Osteoblast (primary cell): ENCODE measurements at regions not wholly inside any gene's neighbourhood (a gene's known extent, or its start where the extent isn't known, plus 50 kb on each side); places are given as distances from the start of the nearest gene placed in this dataset.

ENCODE experiments used
- DNase-seq: peaks from one replicate; pipeline ENCODE4 v3.0.0; 2011; ENCODE audit warnings: low spot score, mixed read lengths; ENCODE audit not compliant: insufficient read length; ENCODE audit errors: missing footprints
- H2AFZ ChIP-seq: 2 replicates; pipeline ENCODE4 v1.6.0; 2011; ENCODE audit warnings: mild to moderate bottlenecking, low read length
- H3K27ac ChIP-seq: 2 replicates; pipeline ENCODE4 v1.5.1; 2011; ENCODE audit warnings: mild to moderate bottlenecking, low read depth, low read length, moderate library complexity
- H3K27me3 ChIP-seq: 2 replicates; pipeline ENCODE4 v1.6.0; 2012; ENCODE audit warnings: mild to moderate bottlenecking, control low read depth, inconsistent platforms, low read length, moderate library complexity; ENCODE audit not compliant: insufficient read depth
- H3K36me3 ChIP-seq: 2 replicates; pipeline ENCODE4 v1.5.1; 2011; ENCODE audit warnings: mild to moderate bottlenecking, low read length, control low read depth, moderate library complexity; ENCODE audit not compliant: insufficient read depth
- H3K4me1 ChIP-seq: 2 replicates; pipeline ENCODE4 v1.5.1; 2011; ENCODE audit warnings: mild to moderate bottlenecking, low read length, control low read depth, moderate library complexity; ENCODE audit not compliant: insufficient read depth
- H3K4me2 ChIP-seq: 2 replicates; pipeline ENCODE4 v1.6.0; 2011; ENCODE audit warnings: mild to moderate bottlenecking, low read length; ENCODE audit not compliant: insufficient read depth
- H3K4me3 ChIP-seq: fragments of 200-600 bp; sonication (generic); 3 replicates; pipeline ENCODE4 v1.5.1; 2012; ENCODE audit warnings: mild to moderate bottlenecking, low read length, inconsistent platforms; ENCODE audit not compliant: insufficient read depth
- H3K79me2 ChIP-seq: 2 replicates; pipeline ENCODE4 v1.6.0; 2012; ENCODE audit warnings: mild to moderate bottlenecking, low read length, control low read depth, inconsistent platforms; ENCODE audit not compliant: insufficient read depth
- H3K9me3 ChIP-seq: 2 replicates; pipeline ENCODE4 v1.5.1; 2011; ENCODE audit warnings: low read depth, low read length, control low read depth
- H4K20me1 ChIP-seq: 2 replicates; pipeline ENCODE4 v1.6.0; 2012; ENCODE audit warnings: mild to moderate bottlenecking, low read length, control low read depth; ENCODE audit not compliant: insufficient read depth
- TF ChIP-seq, protein P1 (sequence below): IDR thresholded peaks from 2 replicates; pipeline ENCODE4 v1.5.1; 2011; ENCODE audit warnings: mild to moderate bottlenecking, low read depth, low read length, moderate library complexity; ENCODE audit errors: extremely low read depth

DNA sequence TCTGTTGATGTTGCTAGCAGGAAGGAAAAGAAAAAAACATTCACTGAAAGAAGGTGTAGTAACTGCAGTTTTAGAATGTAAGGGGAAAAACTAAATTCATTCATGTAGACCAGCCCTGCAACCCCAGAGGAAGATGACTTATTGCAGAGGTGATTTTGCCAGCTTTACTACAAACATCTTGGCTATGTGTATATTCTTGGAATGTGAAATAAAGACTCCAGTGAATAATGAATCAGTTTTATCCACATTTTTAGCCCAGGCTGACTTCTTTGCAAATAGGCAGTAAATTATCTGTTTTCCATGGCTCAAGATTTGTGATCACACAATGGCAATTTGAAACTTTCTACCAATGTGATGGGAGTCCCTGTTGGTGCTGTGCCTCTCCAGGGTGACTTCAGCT is 206.1 kb upstream of the SETBP1 start:
- no peaks in the 10 kb centered on the region for H3K27me3 ChIP-seq
- no peaks in the 10 kb centered on the region for H4K20me1 ChIP-seq
- no peaks in the 10 kb centered on the region for H3K4me1 ChIP-seq
- H3K27ac ChIP-seq, result no peak overlapping the region
- no peaks in the 10 kb centered on the region for H3K9me3 ChIP-seq
- TF ChIP-seq, protein P1, sequence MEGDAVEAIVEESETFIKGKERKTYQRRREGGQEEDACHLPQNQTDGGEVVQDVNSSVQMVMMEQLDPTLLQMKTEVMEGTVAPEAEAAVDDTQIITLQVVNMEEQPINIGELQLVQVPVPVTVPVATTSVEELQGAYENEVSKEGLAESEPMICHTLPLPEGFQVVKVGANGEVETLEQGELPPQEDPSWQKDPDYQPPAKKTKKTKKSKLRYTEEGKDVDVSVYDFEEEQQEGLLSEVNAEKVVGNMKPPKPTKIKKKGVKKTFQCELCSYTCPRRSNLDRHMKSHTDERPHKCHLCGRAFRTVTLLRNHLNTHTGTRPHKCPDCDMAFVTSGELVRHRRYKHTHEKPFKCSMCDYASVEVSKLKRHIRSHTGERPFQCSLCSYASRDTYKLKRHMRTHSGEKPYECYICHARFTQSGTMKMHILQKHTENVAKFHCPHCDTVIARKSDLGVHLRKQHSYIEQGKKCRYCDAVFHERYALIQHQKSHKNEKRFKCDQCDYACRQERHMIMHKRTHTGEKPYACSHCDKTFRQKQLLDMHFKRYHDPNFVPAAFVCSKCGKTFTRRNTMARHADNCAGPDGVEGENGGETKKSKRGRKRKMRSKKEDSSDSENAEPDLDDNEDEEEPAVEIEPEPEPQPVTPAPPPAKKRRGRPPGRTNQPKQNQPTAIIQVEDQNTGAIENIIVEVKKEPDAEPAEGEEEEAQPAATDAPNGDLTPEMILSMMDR, result no peak
- H3K79me2 ChIP-seq, result no peaks in the 10 kb centered on the region
- H2AFZ ChIP-seq, result no peak overlapping the region
- H3K4me2 ChIP-seq, result no peak overlapping the region
- no peaks in the 10 kb centered on the region for H3K36me3 ChIP-seq
- no peak overlapping the region for H3K4me3 ChIP-seq
- DNase-seq, result no peak

DNA sequence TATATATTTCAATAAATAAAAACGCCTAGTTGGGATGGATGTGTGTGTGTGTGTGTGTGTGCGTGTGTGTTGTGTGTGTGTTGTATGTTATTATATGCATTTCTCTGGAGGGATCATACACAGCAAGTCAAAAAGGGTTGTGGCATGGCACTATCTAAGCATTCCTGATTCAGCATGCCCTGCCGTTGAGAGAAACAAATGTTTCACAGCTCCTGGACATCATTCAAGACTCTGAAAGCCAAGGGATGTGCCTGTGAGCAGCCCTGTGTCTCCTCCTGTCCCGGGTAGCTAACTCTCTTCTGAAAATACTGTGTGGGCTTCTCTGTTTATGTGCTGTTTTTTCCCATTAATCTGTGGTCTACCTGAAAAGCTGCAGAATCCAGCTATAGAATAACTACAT is 197.9 kb upstream of the SETBP1 start:
- no peak for DNase-seq
- H3K27me3 ChIP-seq, result no peaks in the 10 kb centered on the region
- no peaks in the 10 kb centered on the region for H3K9me3 ChIP-seq
- H3K4me3 ChIP-seq, result no peak overlapping the region
- no peaks in the 10 kb centered on the region for H3K36me3 ChIP-seq
- no peak overlapping the region for H3K4me2 ChIP-seq
- H3K79me2 ChIP-seq, result no peaks in the 10 kb centered on the region
- H3K27ac ChIP-seq, result no peak overlapping the region
- no peaks in the 10 kb centered on the region for H3K4me1 ChIP-seq
- H4K20me1 ChIP-seq, result no peaks in the 10 kb centered on the region
- TF ChIP-seq, protein P1, result no peak
- no peak overlapping the region for H2AFZ ChIP-seq

DNA sequence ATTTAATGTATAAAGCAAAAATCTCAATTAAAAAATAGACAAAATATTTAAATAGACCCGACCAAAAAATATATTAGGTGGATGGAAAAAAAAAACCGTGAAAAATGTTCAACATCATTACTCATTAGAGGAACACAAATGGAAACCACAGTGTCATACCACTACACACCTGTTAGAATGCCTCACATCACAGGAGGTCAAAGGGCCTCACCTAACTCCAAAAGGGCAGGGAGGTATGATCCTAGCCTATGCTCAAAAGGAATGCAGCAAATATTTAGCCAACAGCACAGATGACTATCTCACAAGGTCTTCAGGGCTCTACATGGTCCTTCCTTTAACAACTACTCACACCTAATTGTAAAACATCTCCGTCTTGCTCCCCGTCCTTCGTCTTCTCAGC is 185.5 kb upstream of the SETBP1 start:
- H3K4me3 ChIP-seq, result no peak overlapping the region
- H3K27me3 ChIP-seq, result no peaks in the 10 kb centered on the region
- H3K27ac ChIP-seq, result no peak overlapping the region
- no peak overlapping the region for H3K4me2 ChIP-seq
- no peaks in the 10 kb centered on the region for H3K36me3 ChIP-seq
- H3K4me1 ChIP-seq, result no peaks in the 10 kb centered on the region
- DNase-seq, result no peak
- H2AFZ ChIP-seq, result no peak overlapping the region
- TF ChIP-seq, protein P1, result no peak
- H4K20me1 ChIP-seq, result no peaks in the 10 kb centered on the region
- H3K9me3 ChIP-seq, result no peaks in the 10 kb centered on the region
- H3K79me2 ChIP-seq, result no peaks in the 10 kb centered on the region

DNA sequence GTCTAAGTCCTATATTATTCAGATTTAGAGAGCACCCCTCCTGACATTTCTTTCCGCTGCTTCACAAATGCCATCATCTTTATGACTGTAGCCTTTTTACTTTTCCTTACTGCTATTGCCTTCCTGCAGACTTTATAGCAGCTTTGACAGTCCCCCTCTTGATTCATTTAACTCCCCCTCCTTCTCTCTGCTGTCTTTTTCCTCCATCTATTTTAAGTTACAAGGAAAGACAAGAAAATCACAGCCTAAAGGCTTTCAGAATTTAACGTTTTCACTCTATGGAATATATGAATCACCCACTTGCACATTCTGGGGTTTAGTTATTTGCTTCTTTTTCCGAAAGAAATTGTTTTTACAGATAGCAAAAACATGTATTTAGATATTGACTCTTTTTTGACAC is 183.4 kb upstream of the SETBP1 start:
- TF ChIP-seq, protein P1, result no peak
- Histone ChIP-seq H3K4me3 (no peak overlapping the region), H3K36me3 (no peaks in the 10 kb centered on the region), H3K27ac (no peak overlapping the region), H3K79me2 (no peaks in the 10 kb centered on the region), H3K9me3 (no peaks in the 10 kb centered on the region), H3K4me2 (no peak overlapping the region), H4K20me1 (no peaks in the 10 kb centered on the region), H3K27me3 (no peaks in the 10 kb centered on the region), H2AFZ (no peak overlapping the region), H3K4me1 (no peaks in the 10 kb centered on the region)
- no peak for DNase-seq
